ENCODE measurements at regions not wholly inside any gene's neighbourhood (a gene's known extent, or its start where the extent isn't known, plus 50 kb on each side); places are given as distances from the start of the nearest gene placed in this dataset.

- Histone ChIP-seq H3K36me3 (no peaks in the 10 kb centered on the region), H3K27ac (no peak overlapping the region), H3K27me3 (no peaks in the 10 kb centered on the region), H3K4me3 (no peak overlapping the region), H3K9me3 (no peaks in the 10 kb centered on the region), H3K4me1 (no peaks in the 10 kb centered on the region)
- intact Hi-C loops (cut with DNase I), result no loop called here
- DNase-seq (ENCODE audit: extremely low spot score in 2 of 2), result peak in 1 of 2 donors; percentile 70
- TF ChIP-seq, protein P1, sequence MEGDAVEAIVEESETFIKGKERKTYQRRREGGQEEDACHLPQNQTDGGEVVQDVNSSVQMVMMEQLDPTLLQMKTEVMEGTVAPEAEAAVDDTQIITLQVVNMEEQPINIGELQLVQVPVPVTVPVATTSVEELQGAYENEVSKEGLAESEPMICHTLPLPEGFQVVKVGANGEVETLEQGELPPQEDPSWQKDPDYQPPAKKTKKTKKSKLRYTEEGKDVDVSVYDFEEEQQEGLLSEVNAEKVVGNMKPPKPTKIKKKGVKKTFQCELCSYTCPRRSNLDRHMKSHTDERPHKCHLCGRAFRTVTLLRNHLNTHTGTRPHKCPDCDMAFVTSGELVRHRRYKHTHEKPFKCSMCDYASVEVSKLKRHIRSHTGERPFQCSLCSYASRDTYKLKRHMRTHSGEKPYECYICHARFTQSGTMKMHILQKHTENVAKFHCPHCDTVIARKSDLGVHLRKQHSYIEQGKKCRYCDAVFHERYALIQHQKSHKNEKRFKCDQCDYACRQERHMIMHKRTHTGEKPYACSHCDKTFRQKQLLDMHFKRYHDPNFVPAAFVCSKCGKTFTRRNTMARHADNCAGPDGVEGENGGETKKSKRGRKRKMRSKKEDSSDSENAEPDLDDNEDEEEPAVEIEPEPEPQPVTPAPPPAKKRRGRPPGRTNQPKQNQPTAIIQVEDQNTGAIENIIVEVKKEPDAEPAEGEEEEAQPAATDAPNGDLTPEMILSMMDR (IDR thresholded peaks at IDR 0.05), result no peak
- no peak for TF ChIP-seq POLR2A (IDR thresholded peaks at IDR 0.05)
- no peak for TF ChIP-seq POLR2AphosphoS5 (IDR thresholded peaks at IDR 0.05; ENCODE audit: insufficient read depth in 1 of 2, low read depth in 1 of 2)
Observed at GRCh38 chr12:130223767-130224244, 61.5 kb downstream of the FZD10 start.

GRCh38 chr12:130224613-130225012 is 62.3 kb downstream of the FZD10 start:
- Histone ChIP-seq H3K9me3 (no peaks in the 10 kb centered on the region), H3K36me3 (no peaks in the 10 kb centered on the region), H3K27me3 (no peaks in the 10 kb centered on the region), H3K4me1 (no peaks in the 10 kb centered on the region), H3K27ac (no peak overlapping the region), H3K4me3 (no peak overlapping the region)
- TF ChIP-seq POLR2A (IDR thresholded peaks at IDR 0.05) (no peak), POLR2AphosphoS5 (IDR thresholded peaks at IDR 0.05; ENCODE audit: insufficient read depth in 1 of 2, low read depth in 1 of 2) (no peak)
- intact Hi-C loops (cut with DNase I), result no loop called here
- peak in 1 of 2 donors; percentile 44 for DNase-seq (ENCODE audit: extremely low spot score in 2 of 2)

DNA sequence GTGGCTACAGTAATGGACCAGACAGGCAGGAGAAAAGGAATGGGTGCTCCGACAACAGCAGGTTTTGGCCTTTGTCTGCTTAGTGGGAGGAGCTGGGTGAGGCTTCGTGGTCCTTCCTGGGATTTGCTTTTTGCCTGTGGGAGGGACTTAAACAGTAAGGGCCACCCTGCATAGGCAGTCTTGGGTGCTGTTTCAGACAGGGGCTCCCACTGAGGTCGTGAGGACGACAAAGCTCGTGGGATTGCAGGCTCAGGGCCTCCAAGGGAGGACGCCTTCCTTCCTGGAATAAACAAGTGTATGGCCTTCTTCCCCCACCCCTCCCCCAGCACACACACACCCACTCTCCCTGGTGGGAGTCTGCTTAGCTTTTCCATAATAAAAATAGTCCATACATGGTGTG is 63.1 kb downstream of the FZD10 start:
- H3K4me1 ChIP-seq, result no peaks in the 10 kb centered on the region
- intact Hi-C loops (cut with DNase I), result no loop called here
- H3K36me3 ChIP-seq, result no peaks in the 10 kb centered on the region
- H3K9me3 ChIP-seq, result no peaks in the 10 kb centered on the region
- H3K4me3 ChIP-seq, result no peak overlapping the region
- TF ChIP-seq, protein P1 (IDR thresholded peaks at IDR 0.05), result no peak
- TF ChIP-seq POLR2AphosphoS5 (IDR thresholded peaks at IDR 0.05; ENCODE audit: insufficient read depth in 1 of 2, low read depth in 1 of 2) (no peak), POLR2A (IDR thresholded peaks at IDR 0.05) (no peak)
- no peak overlapping the region for H3K27ac ChIP-seq
- H3K27me3 ChIP-seq, result no peaks in the 10 kb centered on the region
- DNase-seq (ENCODE audit: extremely low spot score in 2 of 2), result peak; percentile 69 to 72

DNA sequence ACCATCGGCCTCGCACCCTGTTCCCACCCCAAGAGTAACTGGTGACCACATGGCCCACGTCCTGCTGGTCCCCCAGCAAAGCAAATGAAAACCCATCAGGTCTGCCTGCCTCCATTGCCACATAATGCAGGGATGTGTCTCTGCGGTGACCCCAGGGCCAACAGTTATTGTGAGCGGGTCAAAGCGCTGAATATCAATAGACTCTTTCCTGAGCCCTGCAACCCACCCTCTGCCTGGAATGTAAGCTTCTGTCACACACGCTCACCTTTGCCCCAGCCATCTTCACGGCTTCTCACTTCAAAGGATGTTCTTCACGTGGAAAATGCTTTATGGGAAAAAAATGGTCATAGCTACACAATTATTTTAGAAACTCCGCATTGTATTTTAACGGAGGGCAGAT is 63.9 kb downstream of the FZD10 start:
- Histone ChIP-seq H3K4me1 (no peaks in the 10 kb centered on the region), H3K27me3 (no peaks in the 10 kb centered on the region), H3K36me3 (no peaks in the 10 kb centered on the region), H3K4me3 (no peak overlapping the region), H3K9me3 (no peaks in the 10 kb centered on the region), H3K27ac (no peak overlapping the region)
- intact Hi-C loops (cut with DNase I), result no loop called here
- TF ChIP-seq POLR2AphosphoS5 (IDR thresholded peaks at IDR 0.05; ENCODE audit: insufficient read depth in 1 of 2, low read depth in 1 of 2) (no peak), POLR2A (IDR thresholded peaks at IDR 0.05) (no peak)
- TF ChIP-seq, protein P1 (IDR thresholded peaks at IDR 0.05), result no peak
- DNase-seq (ENCODE audit: extremely low spot score in 2 of 2), result peak in 1 of 2 donors; percentile 79

DNA sequence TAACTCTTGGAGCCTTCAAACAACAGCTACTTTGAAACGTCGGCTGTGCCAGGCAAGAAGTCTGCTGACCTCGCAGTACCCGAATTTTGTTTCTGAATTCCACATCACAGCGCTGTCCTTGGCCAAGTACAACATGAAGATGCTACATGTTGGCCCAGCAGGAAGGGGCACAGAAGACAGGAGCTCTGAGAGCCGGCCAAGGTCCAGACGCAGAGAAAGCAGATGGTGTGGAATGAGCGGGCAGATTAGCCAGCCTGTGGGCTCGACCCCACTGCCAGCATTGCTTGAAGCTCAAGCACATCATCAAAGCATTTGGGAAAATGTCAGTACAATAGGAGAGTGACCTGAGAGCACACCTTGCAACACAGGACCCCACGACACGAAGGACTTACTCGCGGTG is 64.5 kb downstream of the FZD10 start:
- Histone ChIP-seq H3K36me3 (no peaks in the 10 kb centered on the region), H3K27me3 (no peaks in the 10 kb centered on the region), H3K27ac (no peak overlapping the region), H3K4me3 (no peak overlapping the region), H3K4me1 (no peaks in the 10 kb centered on the region), H3K9me3 (no peaks in the 10 kb centered on the region)
- intact Hi-C loops (cut with DNase I), result no loop called here
- DNase-seq (ENCODE audit: extremely low spot score in 2 of 2), result no peak
- TF ChIP-seq, protein P1 (IDR thresholded peaks at IDR 0.05), result no peak
- TF ChIP-seq POLR2AphosphoS5 (IDR thresholded peaks at IDR 0.05; ENCODE audit: insufficient read depth in 1 of 2, low read depth in 1 of 2), result no peak
- no peak for TF ChIP-seq POLR2A (IDR thresholded peaks at IDR 0.05)
